ENCODE measurements at regions not wholly inside any gene's neighbourhood (a gene's known extent, or its start where the extent isn't known, plus 50 kb on each side); places are given as distances from the start of the nearest gene placed in this dataset.

- H3K4me3 Mint-ChIP-seq (ENCODE audit: unreplicated experiment): no peak overlapping the region
- POLR2A ChIA-PET: no interaction called here
- BruUV-seq (replicated peaks): no TSS peak
These were observed 172.0 kb upstream of the SEMA6A start for GRCh38 chr5:116746668-116747067.

DNA sequence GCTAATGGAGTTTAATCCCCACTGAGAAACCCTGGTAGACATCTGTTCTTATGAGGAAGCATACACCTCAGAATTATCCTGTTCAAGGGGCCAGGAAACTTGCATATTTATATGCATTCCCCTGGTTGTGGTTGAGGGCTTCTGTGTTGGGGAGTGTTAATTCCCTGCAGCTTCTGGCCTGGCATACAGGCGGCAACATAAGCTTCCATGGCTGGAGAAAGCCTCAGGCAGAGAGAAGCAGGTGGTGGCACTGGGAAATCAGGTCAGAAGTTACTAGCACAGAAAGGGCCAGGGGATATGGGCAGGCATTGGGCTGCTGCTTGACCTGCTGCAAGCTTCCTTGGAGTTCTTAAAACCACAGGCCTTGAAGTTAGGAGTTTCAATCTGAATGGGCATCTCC is 166.1 kb upstream of the SEMA6A start:
- Mint-ChIP-seq H3K27me3 (ENCODE audit: insufficient read depth, unreplicated experiment) (no peaks in the 10 kb centered on the region), H3K4me1 (ENCODE audit: insufficient read depth, unreplicated experiment) (no peaks in the 10 kb centered on the region), H3K36me3 (ENCODE audit: insufficient read depth, unreplicated experiment) (no peaks in the 10 kb centered on the region), H3K27ac (ENCODE audit: low read depth, unreplicated experiment) (no peak overlapping the region), H3K4me3 (ENCODE audit: unreplicated experiment) (no peak overlapping the region), H3K9me3 (ENCODE audit: unreplicated experiment) (no peaks in the 10 kb centered on the region)
- CTCF ChIA-PET: interaction anchor here (0.6 to 0.7 kb wide), 2 partner anchors 64 to 230 kb away, joined by 3 read pairs; no protein-coding TSS in a partner anchor
- DNase-seq (ENCODE audit: unreplicated experiment): no peak
- intact Hi-C loops (cut with micrococcal nuclease): no loop called here
- BruUV-seq (replicated peaks): no TSS peak
- no peak for TF ChIP-seq CTCF (IDR thresholded peaks at IDR 0.05; ENCODE audit: unreplicated experiment)
- POLR2A ChIA-PET: interaction anchor here (0.6 kb wide), 1 partner anchor 103 kb away, joined by 3 read pairs; no protein-coding TSS in a partner anchor

More at GRCh38 chr5:116746668-116747067, 172.0 kb upstream of the SEMA6A start:
- CTCF ChIA-PET: no interaction called here
- no peak for TF ChIP-seq CTCF (IDR thresholded peaks at IDR 0.05; ENCODE audit: unreplicated experiment)
- no peaks in the 10 kb centered on the region for H3K9me3 Mint-ChIP-seq (ENCODE audit: unreplicated experiment)
- intact Hi-C loops (cut with micrococcal nuclease): no loop called here
- no peaks in the 10 kb centered on the region for H3K4me1 Mint-ChIP-seq (ENCODE audit: insufficient read depth, unreplicated experiment)
- no peak for DNase-seq (ENCODE audit: unreplicated experiment)
- no peaks in the 10 kb centered on the region for H3K27me3 Mint-ChIP-seq (ENCODE audit: insufficient read depth, unreplicated experiment)
- H3K27ac Mint-ChIP-seq (ENCODE audit: low read depth, unreplicated experiment): no peak overlapping the region
- no peaks in the 10 kb centered on the region for H3K36me3 Mint-ChIP-seq (ENCODE audit: insufficient read depth, unreplicated experiment)

DNA sequence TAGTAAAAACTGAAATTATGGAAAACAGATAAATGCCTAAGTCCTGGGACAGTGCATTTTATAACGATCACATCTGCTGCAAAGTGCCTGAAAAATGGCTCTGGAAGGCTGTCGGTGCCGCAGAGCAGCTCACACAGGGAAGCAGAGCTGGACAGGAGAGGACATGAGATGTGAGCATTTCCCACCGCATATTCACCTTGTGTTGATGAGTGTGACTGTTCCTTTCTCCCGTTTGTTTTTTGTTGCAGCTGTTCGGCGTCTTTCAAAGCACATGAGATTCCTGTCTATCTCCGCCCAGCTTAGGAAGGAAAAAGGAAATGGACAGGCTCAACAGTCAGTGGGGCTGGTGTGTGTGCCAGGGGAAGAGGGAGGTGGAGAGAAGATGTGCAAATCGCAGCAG is 164.9 kb upstream of the SEMA6A start:
- intact Hi-C loops (cut with micrococcal nuclease): no loop called here
- CTCF ChIA-PET: interaction anchor here (0.5 to 0.6 kb wide), 2 partner anchors 10 to 1198 kb away, joined by 3 read pairs; no protein-coding TSS in a partner anchor
- Mint-ChIP-seq H3K36me3 (ENCODE audit: insufficient read depth, unreplicated experiment) (no peaks in the 10 kb centered on the region), H3K4me3 (ENCODE audit: unreplicated experiment) (no peak overlapping the region), H3K9me3 (ENCODE audit: unreplicated experiment) (no peaks in the 10 kb centered on the region), H3K4me1 (ENCODE audit: insufficient read depth, unreplicated experiment) (no peaks in the 10 kb centered on the region), H3K27ac (ENCODE audit: low read depth, unreplicated experiment) (no peak overlapping the region), H3K27me3 (ENCODE audit: insufficient read depth, unreplicated experiment) (no peaks in the 10 kb centered on the region)
- TF ChIP-seq CTCF (IDR thresholded peaks at IDR 0.05; ENCODE audit: unreplicated experiment): no peak
- POLR2A ChIA-PET: no interaction called here
- no TSS peak for BruUV-seq (replicated peaks)
- DNase-seq (ENCODE audit: unreplicated experiment): no peak

DNA sequence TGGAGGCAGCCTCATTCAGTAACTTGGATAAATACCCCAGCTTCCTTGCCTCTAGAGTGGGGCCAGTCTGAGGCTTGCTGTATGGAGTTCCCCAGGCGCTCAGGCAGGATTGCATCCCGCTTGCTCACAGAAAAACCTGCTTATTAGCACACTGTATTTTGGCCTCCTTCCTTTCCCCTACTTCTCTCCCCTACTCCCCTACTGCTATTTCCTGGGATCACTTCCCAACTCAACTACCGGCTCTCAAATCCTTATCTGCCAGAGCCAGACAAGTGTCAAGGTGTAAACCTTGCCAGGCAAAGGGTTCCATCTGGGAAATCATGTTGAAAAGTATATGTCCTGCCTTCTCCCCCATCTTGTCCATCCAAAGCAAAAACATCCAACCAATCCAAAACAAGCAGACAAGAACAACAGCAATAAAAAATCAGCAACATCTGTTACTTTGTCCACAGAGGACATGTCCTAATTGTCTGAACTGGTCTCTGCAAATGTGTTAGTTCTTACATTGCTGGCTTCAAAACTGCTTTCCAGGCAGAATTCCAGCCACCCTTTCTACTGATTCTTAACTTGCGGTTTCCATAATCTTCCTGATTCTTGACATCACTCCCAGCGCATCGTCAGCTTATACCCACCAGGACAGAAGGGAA is 164.1 kb upstream of the SEMA6A start:
- POLR2A ChIA-PET: no interaction called here
- H3K4me1 Mint-ChIP-seq (ENCODE audit: insufficient read depth, unreplicated experiment): no peaks in the 10 kb centered on the region
- no peak for TF ChIP-seq CTCF (IDR thresholded peaks at IDR 0.05; ENCODE audit: unreplicated experiment)
- BruUV-seq (replicated peaks): no TSS peak
- no peaks in the 10 kb centered on the region for H3K36me3 Mint-ChIP-seq (ENCODE audit: insufficient read depth, unreplicated experiment)
- H3K27me3 Mint-ChIP-seq (ENCODE audit: insufficient read depth, unreplicated experiment): no peaks in the 10 kb centered on the region
- H3K4me3 Mint-ChIP-seq (ENCODE audit: unreplicated experiment): no peak overlapping the region
- CTCF ChIA-PET: no interaction called here
- H3K27ac Mint-ChIP-seq (ENCODE audit: low read depth, unreplicated experiment): no peak overlapping the region
- H3K9me3 Mint-ChIP-seq (ENCODE audit: unreplicated experiment): no peaks in the 10 kb centered on the region
- no peak for DNase-seq (ENCODE audit: unreplicated experiment)
- intact Hi-C loops (cut with micrococcal nuclease): no loop called here
